WTC11 (cell line): ENCODE measurements at regions not wholly inside any gene's neighbourhood (a gene's known extent, or its start where the extent isn't known, plus 50 kb on each side); places are given as distances from the start of the nearest gene placed in this dataset.

Source experiments
- ATAC-seq: fragments of 200-7000 bp; cut with Tn5 transposase; 2 replicates; pipeline ENCODE4 v1.10.0; 2021; ENCODE audit warnings: mild to moderate bottlenecking, moderate library complexity
- CTCF ChIA-PET: fragments of 300-600 bp; sonication (Branson Sonifier 250); formaldehyde crosslinking; loops from one replicate; lab custom pipeline; 2021; ENCODE audit warnings: antibody characterized with exemption; lab: Charles Lee
- POLR2A ChIA-PET: fragments of 350-600 bp; sonication (Branson Sonifier 250); formaldehyde crosslinking; loops from one replicate; lab custom pipeline; 2021; ENCODE audit warnings: antibody characterized with exemption; lab: Charles Lee
- DNase-seq: peaks from one replicate; pipeline ENCODE4 v3.0.0; 2021; ENCODE audit warnings: low spot score
- H3K27ac Mint-ChIP-seq: 2 replicates; pipeline ENCODE4 v1.8.0; 2021; ENCODE audit warnings: mixed read lengths
- H3K27me3 Mint-ChIP-seq: 2 replicates; pipeline ENCODE4 v1.8.0; 2021; ENCODE audit warnings: low read depth, mild to moderate bottlenecking, moderate library complexity, mixed read lengths
- H3K36me3 Mint-ChIP-seq: 2 replicates; pipeline ENCODE4 v1.8.0; 2021; ENCODE audit warnings: mixed read lengths
- H3K4me1 Mint-ChIP-seq: 2 replicates; pipeline ENCODE4 v1.8.0; 2022; ENCODE audit warnings: mixed read lengths
- H3K4me3 Mint-ChIP-seq: 2 replicates; pipeline ENCODE4 v1.8.0; 2021; ENCODE audit warnings: mild to moderate bottlenecking, moderate library complexity, mixed read lengths
- H3K9me3 Mint-ChIP-seq: 2 replicates; pipeline ENCODE4 v1.8.0; 2021; ENCODE audit warnings: mixed read lengths
- AFF4 ChIP-seq: sonication (generic); formaldehyde crosslinking; IDR thresholded peaks from 2 replicates; pipeline ENCODE4 v1.8.1; 2023; ENCODE audit warnings: mild to moderate bottlenecking, missing genetic modification reagents, borderline replicate concordance
- ATF1 ChIP-seq: sonication (generic); formaldehyde crosslinking; IDR thresholded peaks from 2 replicates; pipeline ENCODE4 v1.8.1; 2023; ENCODE audit warnings: mild to moderate bottlenecking, moderate library complexity, missing genetic modification reagents
- ATF3 ChIP-seq: sonication (generic); formaldehyde crosslinking; conservative IDR thresholded peaks from 2 replicates; pipeline ENCODE4 v1.8.1; 2022; ENCODE audit warnings: mild to moderate bottlenecking, missing genetic modification reagents
- ATF6 ChIP-seq: sonication (generic); formaldehyde crosslinking; IDR thresholded peaks from 2 replicates; pipeline ENCODE4 v1.8.1; 2023; ENCODE audit warnings: mild to moderate bottlenecking, missing genetic modification reagents
- ESRRA ChIP-seq: sonication (generic); formaldehyde crosslinking; IDR thresholded peaks from 2 replicates; pipeline ENCODE4 v1.8.1; 2022; ENCODE audit warnings: mild to moderate bottlenecking, missing genetic modification reagents, borderline replicate concordance
- MLX ChIP-seq: sonication (generic); formaldehyde crosslinking; IDR thresholded peaks from 2 replicates; pipeline ENCODE4 v1.8.1; 2023; ENCODE audit warnings: mild to moderate bottlenecking, missing genetic modification reagents, moderate library complexity
- NFATC4 ChIP-seq: fragments of 250-450 bp; sonication (Bioruptor Pico); IDR thresholded peaks from 2 replicates; pipeline ENCODE4 v1.9.0; 2021; ENCODE audit warnings: mild to moderate bottlenecking
- PREB ChIP-seq: sonication (generic); formaldehyde crosslinking; IDR thresholded peaks from 2 replicates; pipeline ENCODE4 v1.8.1; 2022; ENCODE audit warnings: mild to moderate bottlenecking, missing genetic modification reagents, moderate library complexity, borderline replicate concordance
- PRRX2 ChIP-seq: fragments of 250-450 bp; sonication (Bioruptor Pico); IDR thresholded peaks from 2 replicates; pipeline ENCODE4 v1.8.0; 2021; ENCODE audit warnings: mild to moderate bottlenecking
- SMAD4 ChIP-seq: sonication (generic); formaldehyde crosslinking; IDR thresholded peaks from 2 replicates; pipeline ENCODE4 v1.8.0; 2022; ENCODE audit warnings: mild to moderate bottlenecking, missing genetic modification reagents
- TEAD1 ChIP-seq: sonication (generic); formaldehyde crosslinking; IDR thresholded peaks from 2 replicates; pipeline ENCODE4 v1.8.0; 2022; ENCODE audit warnings: mild to moderate bottlenecking, missing genetic modification reagents
- ZNF138 ChIP-seq: sonication (generic); formaldehyde crosslinking; conservative IDR thresholded peaks from 2 replicates; pipeline ENCODE4 v1.8.1; 2022; ENCODE audit warnings: mild to moderate bottlenecking, moderate library complexity, missing genetic modification reagents
- ZNF232 ChIP-seq: sonication (generic); formaldehyde crosslinking; IDR thresholded peaks from 2 replicates; pipeline ENCODE4 v1.8.0; 2022; ENCODE audit warnings: mild to moderate bottlenecking, missing genetic modification reagents
- ZNF281 ChIP-seq: sonication (generic); formaldehyde crosslinking; IDR thresholded peaks from 2 replicates; pipeline ENCODE4 v1.8.0; 2023; ENCODE audit warnings: mild to moderate bottlenecking, missing genetic modification reagents
- ZNF396 ChIP-seq: fragments of 250-450 bp; sonication (Bioruptor Pico); IDR thresholded peaks from 2 replicates; pipeline ENCODE4 v1.8.0; 2021; ENCODE audit warnings: mild to moderate bottlenecking, moderate library complexity, borderline replicate concordance
- ZNF416 ChIP-seq: fragments of 250-450 bp; sonication (Bioruptor Pico); IDR thresholded peaks from 2 replicates; pipeline ENCODE4 v1.9.0; 2021; ENCODE audit warnings: mild to moderate bottlenecking, inconsistent platforms

- DNase-seq: no peak
- Mint-ChIP-seq H3K27me3 (no peaks in the 10 kb centered on the region), H3K36me3 (no peaks in the 10 kb centered on the region), H3K4me1 (peaks cover 30% of the 10 kb centered on the region), H3K9me3 (no peaks in the 10 kb centered on the region), H3K27ac (no peak overlapping the region), H3K4me3 (no peak overlapping the region)
- ChIA-PET POLR2A (no interaction called here), CTCF (no interaction called here)
- TF ChIP-seq ZNF138 (CRISPR knock-in tag) (no peak), ATF3 (CRISPR knock-in tag) (no peak), AFF4 (CRISPR knock-in tag) (no peak), PREB (no peak), NFATC4 (CRISPR knock-in tag) (no peak), SMAD4 (CRISPR knock-in tag) (no peak), ZNF416 (CRISPR knock-in tag) (no peak), ATF6 (CRISPR knock-in tag) (no peak), ZNF232 (CRISPR knock-in tag) (no peak), MLX (CRISPR knock-in tag) (no peak), ZNF281 (CRISPR knock-in tag) (no peak), ZNF396 (CRISPR knock-in tag) (no peak)
- ATAC-seq: no peak
Observed at GRCh38 chr5:19240170-19240569, 747.8 kb downstream of the CDH18 start.

GRCh38 chr5:19241690-19242089 lies 746.3 kb downstream of the CDH18 start:
- CTCF ChIA-PET: no interaction called here
- no peaks in the 10 kb centered on the region for H3K27me3 Mint-ChIP-seq
- ATAC-seq (no peak), DNase-seq (no peak)
- H3K27ac Mint-ChIP-seq: no peak overlapping the region
- POLR2A ChIA-PET: no interaction called here
- TF ChIP-seq MLX (CRISPR knock-in tag): no peak
- no peak for TF ChIP-seq ESRRA (CRISPR knock-in tag)
- TF ChIP-seq TEAD1 (CRISPR knock-in tag): no peak
- TF ChIP-seq ATF1: no peak
- no peak for TF ChIP-seq PRRX2 (CRISPR knock-in tag)
- peaks cover 8% of the 10 kb centered on the region; the same call in 1 of the 2 replicates for H3K36me3 Mint-ChIP-seq
- peaks cover 9% of the 10 kb centered on the region; the same call in 1 of the 2 replicates for H3K9me3 Mint-ChIP-seq
- no peak overlapping the region for H3K4me3 Mint-ChIP-seq
- peaks cover 27% of the 10 kb centered on the region for H3K4me1 Mint-ChIP-seq
